Gastroesophageal sphincter (tissue), 3 donors: ENCODE measurements at regions not wholly inside any gene's neighbourhood (a gene's known extent, or its start where the extent isn't known, plus 50 kb on each side); places are given as distances from the start of the nearest gene placed in this dataset.

ENCODE experiments used
- POLR2A ChIP-seq, 2 donors: fragments of 450-650 bp; IDR thresholded peaks; one replicate each; pipeline ENCODE4 v1.6.1; 2017; ENCODE audit warnings: antibody characterized with exemption in 2 of 2, mild to moderate bottlenecking in 2 of 2, moderate library complexity in 1 of 2
- TF ChIP-seq, protein P1 (sequence below), 4 experiments: fragments of 200-600 bp in 2 of 4; fragments of 450-650 bp in 2 of 4; sonication (generic) in 1 of 4; IDR thresholded peaks; one replicate each; pipeline ENCODE4 v1.5.1; 2017 to 2019; ENCODE audit warnings: antibody characterized with exemption in 4 of 4, mild to moderate bottlenecking in 2 of 4, moderate library complexity in 2 of 4

DNA sequence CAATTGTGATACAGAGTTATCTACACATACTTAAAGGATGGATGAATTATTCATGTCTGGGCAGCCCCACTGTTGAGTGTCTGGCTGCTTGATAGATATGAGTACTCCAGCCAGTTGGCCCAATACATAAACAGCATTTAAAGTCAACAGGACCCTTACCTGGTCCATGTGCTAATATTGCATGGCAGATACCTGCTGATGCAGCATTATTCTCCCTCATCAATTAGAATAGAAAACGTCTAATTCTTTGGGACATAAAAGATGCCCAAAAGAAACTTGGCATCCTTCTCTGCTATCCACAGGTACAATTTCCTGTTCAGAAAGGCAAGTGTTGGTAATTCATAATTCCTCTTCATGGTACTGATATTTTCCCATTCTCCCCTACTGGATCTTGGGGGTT is 550.8 kb downstream of the TFAP2B start:
- TF ChIP-seq POLR2A (IDR thresholded peaks at IDR 0.05), result no peak
- TF ChIP-seq, protein P1, sequence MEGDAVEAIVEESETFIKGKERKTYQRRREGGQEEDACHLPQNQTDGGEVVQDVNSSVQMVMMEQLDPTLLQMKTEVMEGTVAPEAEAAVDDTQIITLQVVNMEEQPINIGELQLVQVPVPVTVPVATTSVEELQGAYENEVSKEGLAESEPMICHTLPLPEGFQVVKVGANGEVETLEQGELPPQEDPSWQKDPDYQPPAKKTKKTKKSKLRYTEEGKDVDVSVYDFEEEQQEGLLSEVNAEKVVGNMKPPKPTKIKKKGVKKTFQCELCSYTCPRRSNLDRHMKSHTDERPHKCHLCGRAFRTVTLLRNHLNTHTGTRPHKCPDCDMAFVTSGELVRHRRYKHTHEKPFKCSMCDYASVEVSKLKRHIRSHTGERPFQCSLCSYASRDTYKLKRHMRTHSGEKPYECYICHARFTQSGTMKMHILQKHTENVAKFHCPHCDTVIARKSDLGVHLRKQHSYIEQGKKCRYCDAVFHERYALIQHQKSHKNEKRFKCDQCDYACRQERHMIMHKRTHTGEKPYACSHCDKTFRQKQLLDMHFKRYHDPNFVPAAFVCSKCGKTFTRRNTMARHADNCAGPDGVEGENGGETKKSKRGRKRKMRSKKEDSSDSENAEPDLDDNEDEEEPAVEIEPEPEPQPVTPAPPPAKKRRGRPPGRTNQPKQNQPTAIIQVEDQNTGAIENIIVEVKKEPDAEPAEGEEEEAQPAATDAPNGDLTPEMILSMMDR (IDR thresholded peaks at IDR 0.05), result no peak
